ENCODE measurements at regions not wholly inside any gene's neighbourhood (a gene's known extent, or its start where the extent isn't known, plus 50 kb on each side); places are given as distances from the start of the nearest gene placed in this dataset.

DNA sequence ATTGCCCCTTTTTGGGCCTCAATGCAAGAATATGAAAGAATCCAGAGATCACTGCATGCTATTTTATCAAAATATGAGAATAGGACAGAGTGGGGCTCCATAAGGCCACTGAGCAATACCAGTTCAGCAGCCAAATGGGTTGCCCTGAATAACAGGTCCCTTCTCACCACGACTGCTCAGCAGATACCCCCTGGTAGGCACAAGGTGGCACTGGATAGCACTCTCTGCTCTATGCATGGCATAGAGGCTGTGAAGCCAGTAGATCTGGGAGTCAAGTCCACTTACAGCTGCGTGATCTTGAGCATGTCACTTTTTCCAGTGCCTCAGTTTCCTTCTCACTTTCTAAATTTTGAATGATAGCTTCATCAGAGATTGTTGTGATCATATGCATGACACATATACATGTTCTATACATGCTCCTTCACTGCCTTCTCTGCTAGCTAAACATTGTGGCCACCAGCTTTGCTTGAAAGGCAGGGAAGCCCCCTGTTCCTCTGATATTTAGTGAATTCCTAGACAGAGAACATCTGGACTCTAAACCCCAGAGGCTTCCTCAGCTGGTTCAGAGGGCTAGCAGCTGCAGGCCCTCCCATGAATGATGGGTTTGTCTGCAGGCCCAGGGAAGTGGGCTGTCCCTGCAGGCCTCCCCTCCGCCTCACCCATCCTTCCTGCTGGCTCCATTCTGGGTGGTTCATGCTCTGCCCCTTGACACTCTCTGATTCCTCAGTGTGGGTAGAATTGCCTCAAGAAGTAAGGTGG lies 84.9 kb upstream of the ASIC2 start:
- H3K79me2 ChIP-seq (ENCODE audit: insufficient read depth, low read length), result no peaks in the 10 kb centered on the region
- no peaks in the 10 kb centered on the region for H3F3A ChIP-seq (ENCODE audit: insufficient read depth, low read length)
- H3K9me2 ChIP-seq (ENCODE audit: low read depth, low read length), result no peaks in the 10 kb centered on the region
- no peaks in the 10 kb centered on the region for H3K9me3 ChIP-seq (ENCODE audit: low read length)
- H3K4me2 ChIP-seq (ENCODE audit: low read length), result no peak overlapping the region
- no peaks in the 10 kb centered on the region for H3K4me1 ChIP-seq (ENCODE audit: insufficient read depth, low read length, severe bottlenecking)
- no peak overlapping the region for H3K9ac ChIP-seq (ENCODE audit: low read length)
- H3K36me3 ChIP-seq (ENCODE audit: insufficient read depth, low read length), result no peaks in the 10 kb centered on the region
- no peaks in the 10 kb centered on the region for H4K20me1 ChIP-seq (ENCODE audit: insufficient read depth, low read length)
- H2AFZ ChIP-seq (ENCODE audit: low read length), result no peak overlapping the region
- TF ChIP-seq EZH2 (IDR thresholded peaks at IDR 0.05; ENCODE audit: borderline replicate concordance, low read length), result no peak
- TF ChIP-seq, protein P1, sequence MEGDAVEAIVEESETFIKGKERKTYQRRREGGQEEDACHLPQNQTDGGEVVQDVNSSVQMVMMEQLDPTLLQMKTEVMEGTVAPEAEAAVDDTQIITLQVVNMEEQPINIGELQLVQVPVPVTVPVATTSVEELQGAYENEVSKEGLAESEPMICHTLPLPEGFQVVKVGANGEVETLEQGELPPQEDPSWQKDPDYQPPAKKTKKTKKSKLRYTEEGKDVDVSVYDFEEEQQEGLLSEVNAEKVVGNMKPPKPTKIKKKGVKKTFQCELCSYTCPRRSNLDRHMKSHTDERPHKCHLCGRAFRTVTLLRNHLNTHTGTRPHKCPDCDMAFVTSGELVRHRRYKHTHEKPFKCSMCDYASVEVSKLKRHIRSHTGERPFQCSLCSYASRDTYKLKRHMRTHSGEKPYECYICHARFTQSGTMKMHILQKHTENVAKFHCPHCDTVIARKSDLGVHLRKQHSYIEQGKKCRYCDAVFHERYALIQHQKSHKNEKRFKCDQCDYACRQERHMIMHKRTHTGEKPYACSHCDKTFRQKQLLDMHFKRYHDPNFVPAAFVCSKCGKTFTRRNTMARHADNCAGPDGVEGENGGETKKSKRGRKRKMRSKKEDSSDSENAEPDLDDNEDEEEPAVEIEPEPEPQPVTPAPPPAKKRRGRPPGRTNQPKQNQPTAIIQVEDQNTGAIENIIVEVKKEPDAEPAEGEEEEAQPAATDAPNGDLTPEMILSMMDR (IDR thresholded peaks at IDR 0.05; ENCODE audit: low read length), result no peak
- H3K27me3 ChIP-seq (ENCODE audit: insufficient read depth, low read length), result no peaks in the 10 kb centered on the region
- no peak overlapping the region for H3K27ac ChIP-seq (ENCODE audit: low read depth, low read length, poor library complexity, severe bottlenecking)
- H3K4me3 ChIP-seq (ENCODE audit: low read depth, low read length, poor library complexity, severe bottlenecking), result no peak overlapping the region

DNA sequence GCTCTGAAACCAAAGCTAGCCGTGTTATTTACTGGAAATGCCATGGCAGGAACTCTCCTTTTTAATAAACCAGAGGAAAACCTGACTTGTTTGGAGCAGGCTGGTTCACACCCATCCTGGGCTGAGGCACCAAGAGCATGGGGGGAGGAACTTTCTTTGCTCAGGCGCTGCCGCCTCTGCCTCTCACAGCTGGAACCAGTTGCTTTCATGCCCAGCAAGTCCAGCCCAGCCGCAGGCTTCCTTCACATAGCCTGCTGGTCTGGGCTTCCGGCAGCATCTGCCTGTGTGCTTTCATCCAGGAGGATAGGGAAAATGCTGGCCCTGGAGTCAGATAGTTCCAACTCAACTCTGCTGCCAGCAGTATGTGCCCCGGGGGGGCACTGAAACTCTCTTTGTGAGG lies 88.1 kb upstream of the ASIC2 start:
- Histone ChIP-seq H4K20me1 (ENCODE audit: insufficient read depth, low read length) (no peaks in the 10 kb centered on the region), H3K4me2 (ENCODE audit: low read length) (no peak overlapping the region)

DNA sequence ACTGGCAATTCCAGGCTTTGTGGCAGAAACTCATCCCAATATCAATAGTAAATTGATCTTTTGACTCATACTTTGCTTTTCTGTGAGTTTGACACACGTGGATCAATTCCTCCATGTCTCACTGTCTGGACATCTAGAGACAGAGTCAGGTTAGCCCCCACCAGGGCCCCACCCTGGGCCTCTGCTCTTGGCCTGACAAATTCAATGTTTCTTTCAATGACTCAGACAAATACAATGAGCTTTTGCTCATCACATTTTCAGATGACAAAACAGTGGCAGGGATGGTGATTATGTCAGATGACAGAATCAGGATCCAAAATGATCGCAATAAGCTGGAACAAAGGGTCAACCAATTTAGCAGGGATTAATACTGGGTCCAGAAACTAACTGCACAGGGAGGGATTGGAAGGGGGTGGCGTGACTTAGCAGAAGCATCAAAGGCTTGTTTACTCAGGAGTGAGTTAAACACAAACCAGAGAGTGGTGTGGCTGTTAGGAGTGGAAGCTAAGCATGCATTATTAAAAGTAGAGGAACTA lies 90.5 kb upstream of the ASIC2 start:
- Histone ChIP-seq H3K36me3 (ENCODE audit: insufficient read depth, low read length) (no peaks in the 10 kb centered on the region), H3K27me3 (ENCODE audit: insufficient read depth, low read length) (no peaks in the 10 kb centered on the region), H3K9me3 (ENCODE audit: low read length) (no peaks in the 10 kb centered on the region), H3K79me2 (ENCODE audit: insufficient read depth, low read length) (no peaks in the 10 kb centered on the region), H3K4me2 (ENCODE audit: low read length) (no peak overlapping the region), H3K4me1 (ENCODE audit: insufficient read depth, low read length, severe bottlenecking) (no peaks in the 10 kb centered on the region), H3K4me3 (ENCODE audit: low read depth, low read length, poor library complexity, severe bottlenecking) (no peak overlapping the region), H3K9ac (ENCODE audit: low read length) (no peak overlapping the region), H2AFZ (ENCODE audit: low read length) (no peak overlapping the region), H3K9me2 (ENCODE audit: low read depth, low read length) (no peaks in the 10 kb centered on the region), H4K20me1 (ENCODE audit: insufficient read depth, low read length) (no peaks in the 10 kb centered on the region), H3K27ac (ENCODE audit: low read depth, low read length, poor library complexity, severe bottlenecking) (no peak overlapping the region), H3F3A (ENCODE audit: insufficient read depth, low read length) (no peaks in the 10 kb centered on the region)
- TF ChIP-seq, protein P1 (IDR thresholded peaks at IDR 0.05; ENCODE audit: low read length), result no peak
- no peak for TF ChIP-seq EZH2 (IDR thresholded peaks at IDR 0.05; ENCODE audit: borderline replicate concordance, low read length)

More for the DNA sequence above, 88.1 kb upstream of the ASIC2 start:
- Histone ChIP-seq H3K9me2 (ENCODE audit: low read depth, low read length) (no peaks in the 10 kb centered on the region), H3K27me3 (ENCODE audit: insufficient read depth, low read length) (no peaks in the 10 kb centered on the region), H3K9me3 (ENCODE audit: low read length) (no peaks in the 10 kb centered on the region), H3K27ac (ENCODE audit: low read depth, low read length, poor library complexity, severe bottlenecking) (no peak overlapping the region), H3K36me3 (ENCODE audit: insufficient read depth, low read length) (no peaks in the 10 kb centered on the region), H3K4me1 (ENCODE audit: insufficient read depth, low read length, severe bottlenecking) (no peaks in the 10 kb centered on the region), H3K79me2 (ENCODE audit: insufficient read depth, low read length) (no peaks in the 10 kb centered on the region), H3K4me3 (ENCODE audit: low read depth, low read length, poor library complexity, severe bottlenecking) (no peak overlapping the region), H3K9ac (ENCODE audit: low read length) (no peak overlapping the region), H2AFZ (ENCODE audit: low read length) (no peak overlapping the region), H3F3A (ENCODE audit: insufficient read depth, low read length) (no peaks in the 10 kb centered on the region)
- no peak for TF ChIP-seq EZH2 (IDR thresholded peaks at IDR 0.05; ENCODE audit: borderline replicate concordance, low read length)
- TF ChIP-seq, protein P1 (IDR thresholded peaks at IDR 0.05; ENCODE audit: low read length), result no peak
